Trophoblast cell (in vitro differentiated cells and primary cell): ENCODE measurements at regions not wholly inside any gene's neighbourhood (a gene's known extent, or its start where the extent isn't known, plus 50 kb on each side); places are given as distances from the start of the nearest gene placed in this dataset.

Source experiments
- DNase-seq, 2 donors: peaks; one replicate each; pipeline ENCODE4 v3.0.0-alpha.2; 2016
- H2AFZ ChIP-seq: 2 replicates; pipeline ENCODE4 v1.6.1; 2013; ENCODE audit warnings: low read length, moderate library complexity, mild to moderate bottlenecking; ENCODE audit not compliant: insufficient read depth, poor library complexity
- H2AK5ac ChIP-seq: 2 replicates; pipeline ENCODE4 v1.6.1; 2013; ENCODE audit warnings: mild to moderate bottlenecking, low read length
- H2BK120ac ChIP-seq: 2 replicates; pipeline ENCODE4 v1.6.1; 2013; ENCODE audit warnings: low read length, mild to moderate bottlenecking, moderate library complexity; ENCODE audit not compliant: insufficient read depth, poor library complexity
- H2BK12ac ChIP-seq: 2 replicates; pipeline ENCODE4 v1.6.1; 2013; ENCODE audit warnings: mild to moderate bottlenecking, low read length, moderate library complexity
- H2BK5ac ChIP-seq: 2 replicates; pipeline ENCODE4 v1.6.1; 2013; ENCODE audit warnings: low read length, low read depth, moderate library complexity, mild to moderate bottlenecking; ENCODE audit not compliant: poor library complexity
- H3K14ac ChIP-seq: 2 replicates; pipeline ENCODE4 v1.6.1; 2013; ENCODE audit warnings: mild to moderate bottlenecking, low read length
- H3K18ac ChIP-seq: 2 replicates; pipeline ENCODE4 v1.6.1; 2013; ENCODE audit warnings: mild to moderate bottlenecking, low read length
- H3K23ac ChIP-seq: 2 replicates; pipeline ENCODE4 v1.6.1; 2013; ENCODE audit warnings: low read length
- H3K27ac ChIP-seq: 2 replicates; pipeline ENCODE4 v1.5.1; 2013; ENCODE audit warnings: low read depth, mild to moderate bottlenecking, inconsistent platforms, low read length, moderate library complexity
- H3K27me3 ChIP-seq: 2 replicates; pipeline ENCODE4 v1.6.1; 2013; ENCODE audit warnings: inconsistent platforms, mild to moderate bottlenecking, low read length, moderate library complexity; ENCODE audit not compliant: insufficient read depth
- H3K36me3 ChIP-seq, 2 experiments: 1 replicate in 1 of 2; 2 replicates in 1 of 2; pipeline ENCODE4 v1.6.1; 2013; ENCODE audit warnings: low read length in 2 of 2, mild to moderate bottlenecking in 2 of 2, moderate library complexity in 1 of 2; ENCODE audit not compliant: insufficient read depth in 2 of 2, control insufficient read depth in 1 of 2
- H3K4ac ChIP-seq: 2 replicates; pipeline ENCODE4 v1.6.1; 2013; ENCODE audit warnings: low read depth, mild to moderate bottlenecking, low read length, moderate library complexity
- H3K4me1 ChIP-seq, 2 experiments: 1 replicate in 1 of 2; 2 replicates in 1 of 2; pipeline ENCODE4 v1.6.1; 2013; ENCODE audit warnings: low read length in 2 of 2, mild to moderate bottlenecking in 2 of 2, moderate library complexity in 1 of 2; ENCODE audit not compliant: insufficient read depth in 2 of 2, control insufficient read depth in 1 of 2
- H3K4me2 ChIP-seq: 2 replicates; pipeline ENCODE4 v1.6.1; 2013; ENCODE audit warnings: inconsistent platforms, mild to moderate bottlenecking, low read length, moderate library complexity
- H3K4me3 ChIP-seq: 2 replicates; pipeline ENCODE4 v1.5.1; 2013; ENCODE audit warnings: mild to moderate bottlenecking, low read depth, low read length, inconsistent platforms
- H3K79me1 ChIP-seq: one replicate; pipeline ENCODE4 v1.6.1; 2013; ENCODE audit warnings: low read length
- H3K79me2 ChIP-seq: 2 replicates; pipeline ENCODE4 v1.6.1; 2013; ENCODE audit warnings: low read length, mild to moderate bottlenecking; ENCODE audit not compliant: control insufficient read depth, insufficient read depth, poor library complexity
- H3K9ac ChIP-seq: 2 replicates; pipeline ENCODE4 v1.6.1; 2013; ENCODE audit warnings: mild to moderate bottlenecking, low read length
- H3K9me3 ChIP-seq: 2 replicates; pipeline ENCODE4 v1.6.1; 2013; ENCODE audit warnings: low read depth, mild to moderate bottlenecking, control low read depth, inconsistent platforms, low read length; ENCODE audit not compliant: insufficient read depth
- H4K12ac ChIP-seq: 2 replicates; pipeline ENCODE4 v1.6.1; 2013; ENCODE audit warnings: low read depth, mild to moderate bottlenecking, low read length, moderate library complexity
- H4K8ac ChIP-seq: 2 replicates; pipeline ENCODE4 v1.6.1; 2013; ENCODE audit warnings: low read depth, mild to moderate bottlenecking, low read length, moderate library complexity
- H4K91ac ChIP-seq: one replicate; pipeline ENCODE4 v1.6.1; 2013; ENCODE audit warnings: low read depth, mild to moderate bottlenecking, low read length, moderate library complexity
- WGBS: extraction: QIAGEN DNeasy Blood & Tissue Kit; methylation state at CpG from one replicate; pipeline ENCODE4 v1.1.7; 2013; ENCODE audit warnings: missing lambda C conversion rate; ENCODE audit not compliant: insufficient read length, insufficient coverage; ENCODE audit errors: extremely low coverage; 5-methylcytosine and 5-hydroxymethylcytosine counted together

- no peaks in the 10 kb centered on the region for H3K79me2 ChIP-seq
- no peak overlapping the region for H3K4ac ChIP-seq
- H3K79me1 ChIP-seq = peaks cover 2% of the 10 kb centered on the region
- H4K91ac ChIP-seq = no peak overlapping the region
- no peak for DNase-seq
- H2AFZ ChIP-seq = no peak overlapping the region
- no peak overlapping the region for H2BK120ac ChIP-seq
- no CpG with 5 or more reads among the region's 8 CpGs for WGBS
- no peaks in the 10 kb centered on the region for H3K9me3 ChIP-seq
- no peak overlapping the region for H3K9ac ChIP-seq
- no peak overlapping the region for H2AK5ac ChIP-seq
- H4K8ac ChIP-seq = no peak overlapping the region
- no peak overlapping the region for H3K23ac ChIP-seq
- no peaks in the 10 kb centered on the region for H3K36me3 ChIP-seq
- H3K14ac ChIP-seq = no peak overlapping the region
- H3K27ac ChIP-seq = no peak overlapping the region
- H3K4me3 ChIP-seq = no peak overlapping the region
- no peak overlapping the region for H4K12ac ChIP-seq
- H3K18ac ChIP-seq = no peak overlapping the region
- no peak overlapping the region for H2BK12ac ChIP-seq
- H2BK5ac ChIP-seq = no peak overlapping the region
- no peak overlapping the region for H3K4me2 ChIP-seq
- no peaks in the 10 kb centered on the region for H3K27me3 ChIP-seq
- H3K4me1 ChIP-seq = peaks cover 0 to 5% of the 10 kb centered on the region in 2 experiments
Measured at GRCh38 chr4:55012363-55013230, 112.8 kb downstream of the KDR start.

DNA sequence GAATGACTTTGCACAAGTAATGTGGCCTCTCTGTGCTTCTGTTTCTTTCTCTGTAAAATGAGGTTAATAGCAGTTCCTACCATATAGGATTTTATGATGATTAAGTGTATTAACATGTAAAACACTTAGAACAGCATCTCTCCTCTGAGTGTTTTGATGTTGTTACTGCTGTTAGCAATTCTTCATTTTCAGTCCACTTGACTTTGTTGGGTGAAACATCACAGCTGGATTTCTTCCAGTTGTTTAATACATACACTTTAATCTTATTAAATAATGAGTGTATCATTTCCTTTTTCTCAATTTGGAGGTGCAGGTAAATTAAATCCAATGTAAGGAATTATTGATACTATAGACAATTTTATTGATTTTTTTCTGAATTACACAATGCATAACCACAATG is 113.6 kb downstream of the KDR start:
- Histone ChIP-seq H4K8ac (no peak overlapping the region), H3K9me3 (no peaks in the 10 kb centered on the region), H3K4ac (no peak overlapping the region), H3K14ac (no peak overlapping the region), H3K79me2 (no peaks in the 10 kb centered on the region), H3K27ac (no peak overlapping the region), H2BK5ac (no peak overlapping the region), H3K27me3 (no peaks in the 10 kb centered on the region), H3K4me1 (peaks cover 0 to 5% of the 10 kb centered on the region in 2 experiments), H2AFZ (no peak overlapping the region), H2BK12ac (no peak overlapping the region), H4K12ac (no peak overlapping the region), H2AK5ac (no peak overlapping the region), H3K4me3 (no peak overlapping the region), H3K36me3 (no peaks in the 10 kb centered on the region), H3K9ac (no peak overlapping the region), H4K91ac (no peak overlapping the region), H3K18ac (no peak overlapping the region), H3K79me1 (peaks cover 2% of the 10 kb centered on the region), H3K4me2 (no peak overlapping the region), H3K23ac (no peak overlapping the region), H2BK120ac (no peak overlapping the region)
- no peak for DNase-seq

DNA sequence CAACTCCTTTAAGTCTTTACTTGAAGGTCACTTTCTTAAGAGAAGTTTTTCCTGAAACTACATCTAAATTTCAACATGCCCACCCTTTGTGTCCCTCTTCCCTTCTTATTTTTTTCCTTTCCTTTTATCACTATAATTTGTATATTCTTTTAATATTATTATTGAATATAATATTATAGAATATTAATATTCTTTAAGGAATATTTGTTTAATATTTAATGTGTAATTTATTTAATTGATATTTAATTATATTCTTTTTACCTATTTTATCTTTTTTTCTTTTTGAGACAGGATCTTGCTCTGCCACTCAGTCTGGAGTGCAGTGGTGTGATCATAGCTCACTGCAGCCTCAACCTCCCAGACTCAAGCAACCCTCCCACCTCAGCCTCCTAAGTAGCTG is 114.8 kb downstream of the KDR start:
- H3K4me2 ChIP-seq = no peak overlapping the region

GRCh38 chr4:55008166-55009056 is 117.0 kb downstream of the KDR start:
- H3K27ac ChIP-seq = no peak overlapping the region
- no peak overlapping the region for H4K91ac ChIP-seq
- H2AK5ac ChIP-seq = no peak overlapping the region
- H3K9me3 ChIP-seq = no peaks in the 10 kb centered on the region
- H2BK120ac ChIP-seq = no peak overlapping the region
- peaks cover 2 to 3% of the 10 kb centered on the region in 2 experiments for H3K4me1 ChIP-seq
- no peak overlapping the region for H2AFZ ChIP-seq
- no peak overlapping the region for H3K4me3 ChIP-seq
- H3K23ac ChIP-seq = no peak overlapping the region
- H4K8ac ChIP-seq = no peak overlapping the region
- no peak overlapping the region for H2BK5ac ChIP-seq
- H2BK12ac ChIP-seq = no peak overlapping the region
- H3K18ac ChIP-seq = no peak overlapping the region
- no peak overlapping the region for H3K14ac ChIP-seq
- no CpG with 5 or more reads among the region's 20 CpGs for WGBS
- no peak overlapping the region for H3K4ac ChIP-seq
- H3K4me2 ChIP-seq = no peak overlapping the region
- H3K79me2 ChIP-seq = no peaks in the 10 kb centered on the region
- no peak overlapping the region for H3K9ac ChIP-seq
- no peaks in the 10 kb centered on the region for H3K36me3 ChIP-seq
- no peak for DNase-seq
- no peaks in the 10 kb centered on the region for H3K27me3 ChIP-seq
- no peak overlapping the region for H4K12ac ChIP-seq
- peaks cover 2% of the 10 kb centered on the region for H3K79me1 ChIP-seq

More for the DNA sequence above, 114.8 kb downstream of the KDR start:
- no peak overlapping the region for H4K8ac ChIP-seq
- peaks cover 0 to 5% of the 10 kb centered on the region in 2 experiments for H3K4me1 ChIP-seq
- H3K36me3 ChIP-seq = no peaks in the 10 kb centered on the region
- H3K4me3 ChIP-seq = no peak overlapping the region
- no peak for DNase-seq
- no peak overlapping the region for H3K27ac ChIP-seq
- no peaks in the 10 kb centered on the region for H3K27me3 ChIP-seq
- H3K79me1 ChIP-seq = peaks cover 2% of the 10 kb centered on the region
- no peak overlapping the region for H3K23ac ChIP-seq
- H3K9me3 ChIP-seq = no peaks in the 10 kb centered on the region
- no peak overlapping the region for H2BK12ac ChIP-seq
- no peak overlapping the region for H3K9ac ChIP-seq
- no peaks in the 10 kb centered on the region for H3K79me2 ChIP-seq
- H4K12ac ChIP-seq = no peak overlapping the region
- no peak overlapping the region for H4K91ac ChIP-seq
- H3K18ac ChIP-seq = no peak overlapping the region
- no peak overlapping the region for H3K4ac ChIP-seq
- H2AK5ac ChIP-seq = no peak overlapping the region
- no peak overlapping the region for H2AFZ ChIP-seq
- no peak overlapping the region for H3K14ac ChIP-seq
- H2BK120ac ChIP-seq = no peak overlapping the region
- no peak overlapping the region for H2BK5ac ChIP-seq
